Liver (tissue), 8 donors: ENCODE measurements at regions not wholly inside any gene's neighbourhood (a gene's known extent, or its start where the extent isn't known, plus 50 kb on each side); places are given as distances from the start of the nearest gene placed in this dataset.

Experiments used
- DNase-seq: peaks from one replicate; pipeline ENCODE4 v3.0.0-alpha.2; 2017; ENCODE audit warnings: low spot score
- H3K27ac ChIP-seq, 2 donors: one replicate each; pipeline ENCODE4 v1.7.0; 2013; ENCODE audit warnings: inconsistent platforms in 2 of 2, low read length in 2 of 2, control low read depth in 1 of 2, low read depth in 1 of 2, mild to moderate bottlenecking in 1 of 2
- H3K27me3 ChIP-seq, 4 donors: one replicate each; pipeline versions ENCODE4 v1.6.1 to v1.7.0; 2013; ENCODE audit warnings: low read length in 3 of 4, inconsistent platforms in 1 of 4, mild to moderate bottlenecking in 1 of 4, moderate library complexity in 1 of 4; ENCODE audit not compliant: control insufficient read depth in 4 of 4, insufficient read depth in 4 of 4
- H3K36me3 ChIP-seq, 4 donors: one replicate each; pipeline versions ENCODE4 v1.6.1 to v1.7.0; 2013; ENCODE audit warnings: low read length in 3 of 4, mild to moderate bottlenecking in 3 of 4, low read depth in 1 of 4, moderate library complexity in 1 of 4; ENCODE audit not compliant: control insufficient read depth in 4 of 4, insufficient read depth in 3 of 4
- H3K4me1 ChIP-seq, 4 donors: one replicate each; pipeline versions ENCODE4 v1.6.1 to v1.7.0; 2013; ENCODE audit warnings: low read length in 3 of 4, mild to moderate bottlenecking in 3 of 4, moderate library complexity in 1 of 4; ENCODE audit not compliant: control insufficient read depth in 4 of 4, insufficient read depth in 4 of 4
- H3K4me3 ChIP-seq, 3 donors: one replicate each; pipeline versions ENCODE4 v1.6.1 to v1.7.0; 2013; ENCODE audit warnings: low read length in 3 of 3, control low read depth in 1 of 3, low read depth in 1 of 3, mild to moderate bottlenecking in 1 of 3
- H3K9ac ChIP-seq, 2 donors: one replicate each; pipeline ENCODE4 v1.7.0; 2013; ENCODE audit warnings: low read length in 2 of 2, mild to moderate bottlenecking in 2 of 2, moderate library complexity in 2 of 2, control low read depth in 1 of 2, low read depth in 1 of 2
- H3K9me3 ChIP-seq, 4 donors: one replicate each; pipeline versions ENCODE4 v1.6.1 to v1.7.0; 2013; ENCODE audit warnings: low read length in 3 of 4; ENCODE audit not compliant: control insufficient read depth in 4 of 4
- EGR1 ChIP-seq, 2 donors: IDR thresholded peaks; 2 replicates each; pipeline ENCODE4 v1.6.1; 2016 to 2018; ENCODE audit warnings: antibody characterized with exemption in 2 of 2, low read depth in 2 of 2
- FOXA1 ChIP-seq: IDR thresholded peaks from 2 replicates; pipeline ENCODE4 v1.6.1; 2016; ENCODE audit warnings: antibody characterized with exemption
- FOXA2 ChIP-seq: IDR thresholded peaks from 2 replicates; pipeline ENCODE4 v1.6.1; 2016; ENCODE audit warnings: antibody characterized with exemption
- GABPA ChIP-seq, 2 donors: IDR thresholded peaks in 1 of 2; conservative IDR thresholded peaks in 1 of 2; 2 replicates each; pipeline ENCODE4 v1.6.1; 2016; ENCODE audit warnings: antibody characterized with exemption in 2 of 2, mild to moderate bottlenecking in 1 of 2, moderate library complexity in 1 of 2
- HNF4A ChIP-seq, 2 donors: conservative IDR thresholded peaks; 2 replicates each; pipeline ENCODE4 v1.6.1; 2016; ENCODE audit warnings: antibody characterized with exemption in 2 of 2, mild to moderate bottlenecking in 2 of 2
- HNF4G ChIP-seq: IDR thresholded peaks from 2 replicates; pipeline ENCODE4 v1.6.1; 2016; ENCODE audit warnings: antibody characterized with exemption
- JUND ChIP-seq, 2 donors: IDR thresholded peaks; 2 replicates each; pipeline ENCODE4 v1.6.1; 2016; ENCODE audit warnings: antibody characterized with exemption in 2 of 2
- RAD21 ChIP-seq, 2 donors: IDR thresholded peaks; 2 replicates each; pipeline ENCODE4 v1.6.1; 2016; ENCODE audit warnings: antibody characterized with exemption in 2 of 2, mild to moderate bottlenecking in 2 of 2
- RXRA ChIP-seq, 2 donors: IDR thresholded peaks; 2 replicates each; pipeline ENCODE4 v1.6.1; 2017 to 2018; ENCODE audit warnings: antibody characterized with exemption in 2 of 2, mild to moderate bottlenecking in 1 of 2
- SP1 ChIP-seq: IDR thresholded peaks from 2 replicates; pipeline ENCODE4 v1.6.1; 2018; ENCODE audit warnings: antibody characterized with exemption, mild to moderate bottlenecking
- TAF1 ChIP-seq: conservative IDR thresholded peaks from 2 replicates; pipeline ENCODE4 v1.6.1; 2016; ENCODE audit warnings: antibody characterized with exemption, mild to moderate bottlenecking
- YY1 ChIP-seq: IDR thresholded peaks from 2 replicates; pipeline ENCODE4 v1.6.1; 2016; ENCODE audit warnings: antibody characterized with exemption, mild to moderate bottlenecking
- WGBS: extraction: QIAGEN DNeasy Blood & Tissue Kit; methylation state at CpG from one replicate; pipeline ENCODE4 v1.1.7; 2013; 5-methylcytosine and 5-hydroxymethylcytosine counted together
- TF ChIP-seq, protein P1 (sequence below): IDR thresholded peaks from 2 replicates; pipeline ENCODE4 v1.6.1; 2016; ENCODE audit warnings: antibody characterized with exemption
- TF ChIP-seq, protein P2 (sequence below): IDR thresholded peaks from 2 replicates; pipeline ENCODE4 v1.6.1; 2016; ENCODE audit warnings: antibody characterized with exemption
- TF ChIP-seq, protein P3 (sequence below): fragments of 150-350 bp; IDR thresholded peaks from 2 replicates; pipeline ENCODE4 v1.5.1; 2017; ENCODE audit warnings: improper control_type of control experiment, low read depth, low read length; ENCODE audit not compliant: missing input control
- TF ChIP-seq, protein P4 (sequence below): IDR thresholded peaks from 2 replicates; pipeline ENCODE4 v1.6.1; 2016; ENCODE audit warnings: antibody characterized with exemption, mild to moderate bottlenecking
- donor health status: healthy.
- donor health status: healthy.
- donor health status: healthy.
- donor health status: healthy.
- donor health status: healthy.

DNA sequence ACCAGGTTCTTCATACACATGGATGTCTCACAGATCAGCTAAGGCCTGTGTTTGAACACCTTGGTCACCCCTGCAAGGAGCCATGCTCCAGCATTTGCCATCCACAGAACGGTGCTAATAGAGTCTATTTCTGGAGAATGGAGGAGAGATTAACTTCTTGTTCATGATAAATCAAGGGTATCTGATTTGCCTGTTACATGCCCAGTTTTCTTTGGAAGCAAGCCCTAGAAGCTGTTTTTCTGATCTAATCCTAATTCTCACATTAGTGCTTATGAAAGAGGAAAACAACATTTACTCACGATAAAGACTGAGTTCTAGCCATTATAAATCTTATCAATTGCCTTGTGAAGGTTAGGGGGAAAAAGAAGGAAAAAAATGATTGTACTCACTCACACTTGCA is 119.6 kb upstream of the DTNA start:
- no peaks in the 10 kb centered on the region for H3K9me3 ChIP-seq
- no peak overlapping the region for H3K27ac ChIP-seq
- 73% methylated on average over 2 of the region's 2 CpGs for WGBS
- no peak overlapping the region for H3K4me3 ChIP-seq
- H3K27me3 ChIP-seq, result no peaks in the 10 kb centered on the region
- no peak overlapping the region for H3K9ac ChIP-seq
- H3K4me1 ChIP-seq, result peaks cover 0 to 3% (median 0%) of the 10 kb centered on the region in 4 donors
- no peak for DNase-seq
- no peaks in the 10 kb centered on the region for H3K36me3 ChIP-seq
- TF ChIP-seq RXRA (IDR thresholded peaks at IDR 0.05), result no peak
- TF ChIP-seq, protein P1, sequence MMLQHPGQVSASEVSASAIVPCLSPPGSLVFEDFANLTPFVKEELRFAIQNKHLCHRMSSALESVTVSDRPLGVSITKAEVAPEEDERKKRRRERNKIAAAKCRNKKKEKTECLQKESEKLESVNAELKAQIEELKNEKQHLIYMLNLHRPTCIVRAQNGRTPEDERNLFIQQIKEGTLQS, result no peak

DNA sequence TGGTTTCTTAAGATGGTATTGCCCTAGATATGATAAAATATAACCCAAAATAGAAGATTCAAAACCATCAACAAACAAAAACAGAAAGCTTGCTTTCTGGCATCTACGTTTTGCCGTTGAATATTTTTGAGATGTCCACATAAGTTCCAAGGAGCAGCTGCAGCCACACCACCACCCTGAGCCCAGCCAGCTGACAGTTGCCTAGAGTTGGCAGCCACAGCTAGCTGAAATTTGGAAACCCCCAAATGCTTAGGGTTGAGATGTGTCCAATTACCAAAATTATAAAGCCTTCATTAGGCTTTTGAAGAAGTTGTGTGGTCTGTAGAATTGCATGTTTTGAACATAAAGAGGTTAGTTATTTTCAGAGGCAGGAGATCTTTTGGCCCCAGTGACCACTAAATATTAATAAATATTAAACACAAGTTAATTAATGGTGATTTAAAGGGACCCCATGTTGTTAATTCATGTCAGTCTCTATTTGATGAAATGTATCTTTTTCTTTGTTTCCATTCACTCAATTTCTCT is 118.1 kb upstream of the DTNA start:
- H3K27me3 ChIP-seq, result no peaks in the 10 kb centered on the region
- no peaks in the 10 kb centered on the region for H3K36me3 ChIP-seq
- no peak overlapping the region for H3K27ac ChIP-seq
- no peak for DNase-seq
- TF ChIP-seq EGR1 (IDR thresholded peaks at IDR 0.05; ENCODE audit: low read depth in 2 of 2), result no peak
- TF ChIP-seq GABPA (IDR thresholded peaks at IDR 0.05 in 1 of 2, conservative IDR thresholded peaks at IDR 0.05 in 1 of 2), result no peak
- TF ChIP-seq TAF1, result no peak
- no peak for TF ChIP-seq FOXA2
- TF ChIP-seq YY1, result no peak
- no peak for TF ChIP-seq FOXA1
- no peak for TF ChIP-seq SP1
- H3K9me3 ChIP-seq, result no peaks in the 10 kb centered on the region
- no peak overlapping the region for H3K4me3 ChIP-seq
- peaks cover 0 to 3% (median 0%) of the 10 kb centered on the region in 4 donors for H3K4me1 ChIP-seq
- H3K9ac ChIP-seq, result no peak overlapping the region
- 88% methylated on average over 2 of the region's 2 CpGs for WGBS

DNA sequence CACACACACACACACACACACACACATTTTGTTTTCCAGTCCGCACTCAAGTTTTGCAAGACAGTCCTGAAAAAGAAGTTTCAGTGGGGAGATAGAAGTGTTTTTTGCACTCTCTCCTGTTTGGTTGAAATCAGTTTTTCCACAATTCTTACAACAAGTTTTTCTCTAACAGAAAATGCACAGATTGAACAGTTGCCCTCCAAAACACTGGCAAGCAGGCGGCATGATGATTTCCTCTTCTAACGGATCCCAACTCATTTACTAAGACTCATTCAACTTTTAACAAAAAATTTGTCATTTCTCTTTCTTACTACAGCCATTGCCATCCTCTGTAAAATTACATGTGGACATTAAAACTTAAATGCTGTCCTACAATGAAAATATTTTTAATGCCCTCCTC is 117.6 kb upstream of the DTNA start:
- Histone ChIP-seq H3K36me3 (no peaks in the 10 kb centered on the region), H3K27me3 (no peaks in the 10 kb centered on the region), H3K4me1 (peaks cover 0 to 3% (median 0%) of the 10 kb centered on the region in 4 donors), H3K9me3 (no peaks in the 10 kb centered on the region), H3K27ac (no peak overlapping the region), H3K9ac (no peak overlapping the region), H3K4me3 (no peak overlapping the region)
- TF ChIP-seq HNF4G (no peak), GABPA (IDR thresholded peaks at IDR 0.05 in 1 of 2, conservative IDR thresholded peaks at IDR 0.05 in 1 of 2) (no peak), FOXA2 (no peak), SP1 (no peak), HNF4A (conservative IDR thresholded peaks at IDR 0.05) (no peak), FOXA1 (no peak), RXRA (IDR thresholded peaks at IDR 0.05) (no peak), JUND (IDR thresholded peaks at IDR 0.05) (no peak), TAF1 (no peak), RAD21 (IDR thresholded peaks at IDR 0.05) (no peak), YY1 (no peak)
- TF ChIP-seq, protein P1, result no peak
- TF ChIP-seq, protein P2, sequence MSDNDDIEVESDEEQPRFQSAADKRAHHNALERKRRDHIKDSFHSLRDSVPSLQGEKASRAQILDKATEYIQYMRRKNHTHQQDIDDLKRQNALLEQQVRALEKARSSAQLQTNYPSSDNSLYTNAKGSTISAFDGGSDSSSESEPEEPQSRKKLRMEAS, result no peak
- TF ChIP-seq, protein P3, sequence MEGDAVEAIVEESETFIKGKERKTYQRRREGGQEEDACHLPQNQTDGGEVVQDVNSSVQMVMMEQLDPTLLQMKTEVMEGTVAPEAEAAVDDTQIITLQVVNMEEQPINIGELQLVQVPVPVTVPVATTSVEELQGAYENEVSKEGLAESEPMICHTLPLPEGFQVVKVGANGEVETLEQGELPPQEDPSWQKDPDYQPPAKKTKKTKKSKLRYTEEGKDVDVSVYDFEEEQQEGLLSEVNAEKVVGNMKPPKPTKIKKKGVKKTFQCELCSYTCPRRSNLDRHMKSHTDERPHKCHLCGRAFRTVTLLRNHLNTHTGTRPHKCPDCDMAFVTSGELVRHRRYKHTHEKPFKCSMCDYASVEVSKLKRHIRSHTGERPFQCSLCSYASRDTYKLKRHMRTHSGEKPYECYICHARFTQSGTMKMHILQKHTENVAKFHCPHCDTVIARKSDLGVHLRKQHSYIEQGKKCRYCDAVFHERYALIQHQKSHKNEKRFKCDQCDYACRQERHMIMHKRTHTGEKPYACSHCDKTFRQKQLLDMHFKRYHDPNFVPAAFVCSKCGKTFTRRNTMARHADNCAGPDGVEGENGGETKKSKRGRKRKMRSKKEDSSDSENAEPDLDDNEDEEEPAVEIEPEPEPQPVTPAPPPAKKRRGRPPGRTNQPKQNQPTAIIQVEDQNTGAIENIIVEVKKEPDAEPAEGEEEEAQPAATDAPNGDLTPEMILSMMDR, result no peak
- TF ChIP-seq, protein P4, sequence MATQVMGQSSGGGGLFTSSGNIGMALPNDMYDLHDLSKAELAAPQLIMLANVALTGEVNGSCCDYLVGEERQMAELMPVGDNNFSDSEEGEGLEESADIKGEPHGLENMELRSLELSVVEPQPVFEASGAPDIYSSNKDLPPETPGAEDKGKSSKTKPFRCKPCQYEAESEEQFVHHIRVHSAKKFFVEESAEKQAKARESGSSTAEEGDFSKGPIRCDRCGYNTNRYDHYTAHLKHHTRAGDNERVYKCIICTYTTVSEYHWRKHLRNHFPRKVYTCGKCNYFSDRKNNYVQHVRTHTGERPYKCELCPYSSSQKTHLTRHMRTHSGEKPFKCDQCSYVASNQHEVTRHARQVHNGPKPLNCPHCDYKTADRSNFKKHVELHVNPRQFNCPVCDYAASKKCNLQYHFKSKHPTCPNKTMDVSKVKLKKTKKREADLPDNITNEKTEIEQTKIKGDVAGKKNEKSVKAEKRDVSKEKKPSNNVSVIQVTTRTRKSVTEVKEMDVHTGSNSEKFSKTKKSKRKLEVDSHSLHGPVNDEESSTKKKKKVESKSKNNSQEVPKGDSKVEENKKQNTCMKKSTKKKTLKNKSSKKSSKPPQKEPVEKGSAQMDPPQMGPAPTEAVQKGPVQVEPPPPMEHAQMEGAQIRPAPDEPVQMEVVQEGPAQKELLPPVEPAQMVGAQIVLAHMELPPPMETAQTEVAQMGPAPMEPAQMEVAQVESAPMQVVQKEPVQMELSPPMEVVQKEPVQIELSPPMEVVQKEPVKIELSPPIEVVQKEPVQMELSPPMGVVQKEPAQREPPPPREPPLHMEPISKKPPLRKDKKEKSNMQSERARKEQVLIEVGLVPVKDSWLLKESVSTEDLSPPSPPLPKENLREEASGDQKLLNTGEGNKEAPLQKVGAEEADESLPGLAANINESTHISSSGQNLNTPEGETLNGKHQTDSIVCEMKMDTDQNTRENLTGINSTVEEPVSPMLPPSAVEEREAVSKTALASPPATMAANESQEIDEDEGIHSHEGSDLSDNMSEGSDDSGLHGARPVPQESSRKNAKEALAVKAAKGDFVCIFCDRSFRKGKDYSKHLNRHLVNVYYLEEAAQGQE, result no peak
- 73% methylated on average over 3 of the region's 3 CpGs for WGBS
- no peak for DNase-seq
